Umbilical cord (tissue), 1 donor: ENCODE measurements at regions not wholly inside any gene's neighbourhood (a gene's known extent, or its start where the extent isn't known, plus 50 kb on each side); places are given as distances from the start of the nearest gene placed in this dataset.
"Not testable (repeated sequence)": the region's sequence is repeated elsewhere in the genome, so short reads cannot be mapped to it uniquely, and the experiment has no call there.

Source experiments
- DNase-seq: peaks from one replicate; pipeline ENCODE4 v3.0.0-alpha.2; 2015; ENCODE audit warnings: low spot score

- DNase-seq, result not testable (repeated sequence)
Observed at GRCh38 chr16:29278097-29278871, 128.2 kb downstream of the NPIPB11 start.

GRCh38 chr16:29276446-29276845, 130.1 kb downstream of the NPIPB11 start:
- not testable (repeated sequence) for DNase-seq

- not testable (repeated sequence) for DNase-seq
Observed at GRCh38 chr16:29274055-29275035, 132.2 kb downstream of the NPIPB11 start.

- not testable (repeated sequence) for DNase-seq
Observed at GRCh38 chr16:29273298-29274054, 133.0 kb downstream of the NPIPB11 start.

DNA sequence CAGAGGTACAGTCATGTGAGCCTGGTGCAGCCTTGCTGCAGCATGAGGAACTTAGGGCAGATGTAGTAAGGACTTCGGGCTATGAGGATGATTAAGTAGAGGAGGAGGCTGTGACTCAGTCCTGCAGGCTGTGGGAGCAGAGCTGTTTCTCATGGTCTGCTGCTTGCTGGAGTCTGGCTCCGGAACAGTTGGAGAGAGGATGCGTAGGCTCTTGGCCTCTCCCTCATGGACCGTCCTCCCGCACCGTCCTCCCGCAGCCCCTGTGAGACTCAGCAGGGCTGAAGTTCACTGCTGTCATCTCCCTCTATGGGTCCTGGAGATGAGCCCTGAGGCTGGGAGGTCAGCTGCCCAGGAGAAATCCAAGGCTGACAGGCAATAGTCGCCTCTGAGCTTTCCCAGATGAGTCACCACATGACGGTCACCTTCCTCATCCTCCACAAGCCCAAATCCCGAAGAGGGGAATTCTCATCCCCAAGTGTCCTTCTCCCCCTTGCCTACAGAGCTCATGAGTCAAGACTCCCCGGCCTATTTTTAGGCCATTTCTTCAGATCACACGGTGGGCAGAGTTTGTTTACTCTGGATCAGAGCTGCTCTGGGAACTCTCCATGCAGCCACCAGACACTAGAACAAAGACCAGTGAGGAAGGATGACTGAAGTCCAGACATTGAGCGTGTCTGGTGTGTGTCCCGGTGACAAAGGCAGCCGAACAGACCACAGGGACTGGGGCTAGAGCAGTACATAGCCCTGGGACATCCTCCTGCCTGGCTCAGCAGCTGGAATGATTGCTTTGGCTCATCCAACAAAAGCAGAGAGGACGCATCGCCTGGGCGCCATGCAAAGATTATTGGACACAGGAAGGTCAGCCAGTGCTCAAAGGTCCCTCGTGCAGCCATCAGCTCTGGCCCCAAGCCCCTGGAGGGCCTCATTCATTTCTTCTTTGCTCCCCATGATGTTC, 134.5 kb downstream of the NPIPB11 start:
- DNase-seq, result not testable (repeated sequence)

DNA sequence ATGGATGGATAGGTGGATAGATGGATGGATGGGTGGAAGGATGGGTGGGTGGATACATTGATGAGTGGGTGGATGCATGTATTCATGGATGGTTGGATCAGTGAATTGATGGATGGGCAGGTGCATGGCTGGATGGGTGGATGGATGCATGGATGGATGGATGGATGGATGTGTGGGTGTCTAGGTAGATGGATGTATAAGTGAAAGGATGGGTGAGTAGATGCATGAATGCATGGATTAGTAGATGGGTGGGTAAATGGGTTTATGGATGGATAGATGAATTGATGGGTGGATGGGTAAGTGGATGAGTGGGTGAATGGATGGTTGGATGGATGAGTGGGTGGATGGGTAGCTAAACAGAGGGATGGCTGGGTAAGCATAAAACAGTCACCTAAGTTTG, 135.6 kb downstream of the NPIPB11 start:
- not testable (repeated sequence) for DNase-seq

DNA sequence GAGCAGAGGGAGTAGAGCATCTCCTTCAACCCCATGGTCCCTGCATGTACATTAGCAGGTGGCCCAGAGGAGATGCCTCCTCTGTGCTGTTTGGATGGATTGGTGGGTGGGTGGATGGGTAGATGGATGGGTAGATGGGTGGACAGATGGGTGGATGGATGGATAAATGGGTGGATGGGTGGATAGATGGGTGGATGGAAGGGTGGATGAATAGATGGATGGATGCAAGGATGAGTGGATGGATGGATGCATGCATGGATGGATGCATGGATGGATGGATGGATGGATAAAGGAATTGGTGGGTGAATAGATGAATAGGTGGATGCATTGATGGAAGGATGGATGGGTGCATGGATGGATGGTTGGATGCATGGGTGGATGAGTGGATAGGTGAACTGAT, 136.5 kb downstream of the NPIPB11 start:
- DNase-seq, result not testable (repeated sequence)

DNA sequence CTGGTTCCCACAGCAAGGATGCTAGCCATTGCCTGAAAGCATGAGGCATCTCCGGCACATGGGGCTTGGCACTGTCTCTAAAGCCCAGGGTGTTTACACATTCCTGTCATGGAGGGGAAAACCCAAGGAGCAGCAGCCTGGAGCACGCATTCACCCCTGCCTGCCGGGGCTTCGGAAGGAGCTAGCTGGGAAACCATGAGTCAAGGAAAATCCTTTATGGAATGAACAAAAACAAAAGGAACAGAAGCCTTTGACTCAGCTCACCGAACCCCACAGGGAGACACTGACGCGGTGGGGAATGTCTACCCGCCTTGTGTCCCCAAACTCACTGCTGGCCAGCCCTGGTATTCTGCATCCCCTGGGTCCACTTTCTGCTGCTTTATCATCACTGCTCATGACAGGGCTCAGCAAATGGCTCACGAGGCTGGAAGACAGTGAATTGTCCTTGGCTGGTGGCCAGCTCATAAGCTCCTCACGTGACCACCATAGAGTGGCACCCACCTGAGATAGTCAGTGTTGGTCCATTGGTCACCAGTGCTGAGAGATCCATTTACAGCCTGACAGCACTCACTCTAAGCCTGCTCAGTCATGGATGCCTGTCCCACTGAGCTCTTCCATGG, 137.2 kb downstream of the NPIPB11 start:
- DNase-seq, result not testable (repeated sequence)

DNA sequence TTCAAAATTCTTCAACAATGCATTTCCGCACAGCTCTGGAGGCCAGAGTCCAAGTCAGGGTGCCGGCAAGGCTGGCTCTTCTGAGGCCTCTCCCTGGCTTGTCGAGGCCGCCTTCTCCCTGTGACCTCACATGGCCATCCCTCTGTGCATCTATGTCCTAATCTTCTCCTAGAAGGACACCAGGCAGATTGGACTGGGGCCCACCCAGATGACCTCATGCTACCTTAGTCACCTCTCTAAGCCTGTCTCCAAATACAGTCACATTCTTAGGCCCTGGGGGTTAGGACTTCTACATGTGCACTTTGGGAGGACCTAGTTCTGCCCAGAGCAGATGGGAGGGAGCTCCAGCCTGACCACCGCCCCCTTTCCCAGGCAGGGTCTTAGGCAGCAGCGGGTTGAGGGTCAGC, 137.7 kb downstream of the NPIPB11 start:
- not testable (repeated sequence) for DNase-seq

DNA sequence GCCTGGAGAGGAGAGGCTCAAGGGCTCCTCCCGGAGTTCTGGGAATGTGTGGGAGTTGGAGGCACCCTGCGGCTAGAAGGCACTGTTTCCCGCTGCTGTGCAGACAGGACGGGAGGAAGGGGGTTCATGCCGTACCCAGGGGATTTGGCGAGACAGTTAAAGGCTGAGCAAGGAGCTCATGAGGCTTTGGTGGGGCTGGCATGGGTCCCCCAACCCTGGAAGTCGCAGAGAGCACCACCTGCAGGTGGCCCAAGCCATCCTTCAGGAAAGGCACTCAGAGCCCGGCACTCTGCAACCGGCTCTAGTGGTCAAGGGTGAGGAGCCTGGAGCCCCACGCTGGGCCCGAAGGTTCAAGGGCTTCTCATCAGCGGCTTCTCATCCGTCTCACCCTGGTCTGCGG, 138.2 kb downstream of the NPIPB11 start:
- not testable (repeated sequence) for DNase-seq

- DNase-seq, result not testable (repeated sequence)
Observed at GRCh38 chr16:29267891-29268290, 138.6 kb downstream of the NPIPB11 start.

GRCh38 chr16:29267055-29267619, 139.4 kb downstream of the NPIPB11 start:
- not testable (repeated sequence) for DNase-seq

DNA sequence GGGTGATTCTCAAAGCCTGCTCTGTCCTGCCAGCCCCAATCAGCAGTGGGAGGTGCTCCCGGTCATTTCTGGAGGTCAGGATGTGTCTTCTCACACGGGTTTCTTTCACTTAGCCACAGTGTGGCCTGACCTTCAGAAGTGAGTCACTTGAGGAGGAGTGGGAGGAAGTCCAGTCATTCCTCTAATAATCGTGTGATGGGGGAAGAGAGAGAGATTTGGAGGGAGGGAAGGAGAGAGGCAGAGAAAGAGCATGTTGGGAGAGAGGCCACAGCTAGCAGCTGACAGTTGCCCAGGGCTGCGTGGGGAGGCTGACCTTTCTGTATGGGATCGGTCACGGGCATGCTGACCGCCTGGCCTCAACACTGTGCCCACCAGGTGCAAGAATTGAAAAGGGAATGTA, 139.9 kb downstream of the NPIPB11 start:
- DNase-seq, result not testable (repeated sequence)

- peak; percentile 97 for DNase-seq
Observed at GRCh38 chr16:29265255-29265853, 141.2 kb downstream of the NPIPB11 start.

DNA sequence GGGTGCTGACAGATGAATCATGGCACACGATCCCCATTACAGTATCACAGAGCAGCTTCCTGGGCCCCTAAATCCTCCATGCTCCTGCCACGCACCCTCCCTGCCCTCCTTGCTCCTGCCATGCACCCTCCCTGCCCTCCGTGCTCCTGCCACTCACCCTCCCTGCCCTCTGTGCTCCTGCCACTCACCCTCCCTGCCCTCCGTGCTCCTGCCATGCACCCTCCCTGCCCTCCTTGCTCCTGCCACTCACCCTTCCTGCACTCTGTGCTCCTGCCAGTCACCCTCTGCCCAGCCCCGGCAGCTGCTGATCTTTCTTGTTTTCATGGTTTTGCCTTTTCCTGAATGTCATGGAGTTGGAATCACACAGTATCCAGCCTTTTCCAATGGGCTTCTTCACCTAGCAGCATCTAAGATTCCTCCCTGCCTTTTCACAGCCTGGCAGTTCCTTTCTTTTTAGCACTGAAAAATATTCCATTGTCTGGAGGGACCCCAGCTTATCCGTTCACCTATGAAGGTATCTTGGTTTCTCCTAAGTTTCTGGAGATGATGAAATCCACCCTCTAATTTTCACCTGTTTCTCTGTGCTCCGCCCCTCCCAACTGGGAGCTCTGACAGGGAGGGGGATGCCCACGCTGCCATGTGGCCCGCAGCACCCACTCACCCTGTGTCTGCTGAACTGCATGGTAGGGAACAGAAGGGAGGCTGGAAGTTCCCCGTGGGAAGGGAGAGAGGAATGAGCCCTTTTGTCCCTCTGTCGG, 142.3 kb downstream of the NPIPB11 start:
- DNase-seq, result not testable (repeated sequence)

DNA sequence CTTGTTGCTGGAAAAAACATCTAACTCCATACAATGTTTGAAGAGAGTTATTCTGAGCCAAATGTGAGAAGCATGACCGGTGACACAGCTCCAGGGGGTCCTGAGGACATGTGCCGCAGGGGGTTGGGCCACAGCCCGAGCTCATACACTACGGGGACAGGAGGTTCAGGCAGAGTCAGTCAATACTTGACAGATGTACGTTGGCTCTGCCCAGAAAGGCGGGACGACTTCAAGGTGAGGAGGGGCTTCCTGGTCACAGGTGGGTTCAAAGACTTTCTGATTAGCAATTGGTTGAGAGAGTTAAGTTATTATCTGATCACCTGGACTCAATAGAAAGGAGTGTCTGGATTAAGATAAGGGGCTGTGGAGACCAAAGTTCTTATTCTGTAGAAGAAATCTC, 143.8 kb downstream of the NPIPB11 start:
- DNase-seq, result not testable (repeated sequence)

GRCh38 chr16:29261427-29262248, 144.9 kb downstream of the NPIPB11 start:
- DNase-seq, result peak; percentile 69
